Uterus (tissue), 2 donors: ENCODE measurements at regions not wholly inside any gene's neighbourhood (a gene's known extent, or its start where the extent isn't known, plus 50 kb on each side); places are given as distances from the start of the nearest gene placed in this dataset.

ENCODE experiments used
- POLR2A ChIP-seq, 2 donors: fragments of 450-650 bp; IDR thresholded peaks; one replicate each; pipeline ENCODE4 v1.6.1; 2016; ENCODE audit warnings: antibody characterized with exemption in 2 of 2, mild to moderate bottlenecking in 1 of 2, moderate library complexity in 1 of 2
- TF ChIP-seq, protein P1 (sequence below), 4 experiments: fragments of 200-600 bp in 2 of 4; fragments of 450-650 bp in 2 of 4; sonication (generic) in 2 of 4; IDR thresholded peaks; one replicate each; pipeline ENCODE4 v1.5.1; 2016 to 2019; ENCODE audit warnings: antibody characterized with exemption in 4 of 4, mild to moderate bottlenecking in 2 of 4, moderate library complexity in 1 of 4

DNA sequence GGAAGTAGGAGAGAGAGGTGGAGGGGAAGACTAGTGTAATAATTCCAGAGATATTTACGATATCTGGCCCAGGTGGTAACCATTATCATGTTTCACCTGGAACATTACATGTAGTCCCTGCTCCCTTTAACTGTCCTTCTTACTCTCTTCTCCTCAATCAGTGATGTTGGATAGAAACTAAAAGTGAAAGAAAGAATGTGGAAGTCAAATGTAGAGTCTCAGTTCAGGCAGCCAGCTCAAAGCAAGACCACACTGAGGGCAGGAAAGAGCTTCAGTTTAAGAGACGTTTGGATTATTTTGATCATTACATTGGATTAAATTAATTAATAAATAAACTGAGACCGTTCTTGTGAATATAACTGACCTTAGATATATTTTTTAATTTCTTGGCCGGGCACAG, 594.4 kb downstream of the FLRT2 start:
- no peak for TF ChIP-seq POLR2A (IDR thresholded peaks at IDR 0.05)
- TF ChIP-seq, protein P1, sequence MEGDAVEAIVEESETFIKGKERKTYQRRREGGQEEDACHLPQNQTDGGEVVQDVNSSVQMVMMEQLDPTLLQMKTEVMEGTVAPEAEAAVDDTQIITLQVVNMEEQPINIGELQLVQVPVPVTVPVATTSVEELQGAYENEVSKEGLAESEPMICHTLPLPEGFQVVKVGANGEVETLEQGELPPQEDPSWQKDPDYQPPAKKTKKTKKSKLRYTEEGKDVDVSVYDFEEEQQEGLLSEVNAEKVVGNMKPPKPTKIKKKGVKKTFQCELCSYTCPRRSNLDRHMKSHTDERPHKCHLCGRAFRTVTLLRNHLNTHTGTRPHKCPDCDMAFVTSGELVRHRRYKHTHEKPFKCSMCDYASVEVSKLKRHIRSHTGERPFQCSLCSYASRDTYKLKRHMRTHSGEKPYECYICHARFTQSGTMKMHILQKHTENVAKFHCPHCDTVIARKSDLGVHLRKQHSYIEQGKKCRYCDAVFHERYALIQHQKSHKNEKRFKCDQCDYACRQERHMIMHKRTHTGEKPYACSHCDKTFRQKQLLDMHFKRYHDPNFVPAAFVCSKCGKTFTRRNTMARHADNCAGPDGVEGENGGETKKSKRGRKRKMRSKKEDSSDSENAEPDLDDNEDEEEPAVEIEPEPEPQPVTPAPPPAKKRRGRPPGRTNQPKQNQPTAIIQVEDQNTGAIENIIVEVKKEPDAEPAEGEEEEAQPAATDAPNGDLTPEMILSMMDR (IDR thresholded peaks at IDR 0.05) = no peak
